OCI-LY7 (cell line): ENCODE measurements at regions not wholly inside any gene's neighbourhood (a gene's known extent, or its start where the extent isn't known, plus 50 kb on each side); places are given as distances from the start of the nearest gene placed in this dataset.

Source experiments
- BruUV-seq: library from RNA; stranded (reverse); fragments of 400-500 nt; replicated peaks from 2 replicates; lab custom pipeline; 2021; lab: Mats Ljungman, UMichigan
- CTCF ChIA-PET: fragments of 300-600 bp; sonication (Branson Sonifier 250); formaldehyde crosslinking; loops from one replicate; lab custom pipeline; 2022; ENCODE audit warnings: antibody characterized with exemption; ENCODE audit not compliant: unreplicated experiment; lab: Charles Lee
- POLR2A ChIA-PET: fragments of 300-600 bp; sonication (Branson Sonifier 250); formaldehyde crosslinking; loops from one replicate; lab custom pipeline; 2022; ENCODE audit warnings: antibody characterized with exemption; lab: Charles Lee
- DNase-seq: peaks from one replicate; pipeline ENCODE4 v3.0.0-alpha.2; 2015; ENCODE audit warnings: low spot score
- H2AFZ ChIP-seq: fragments of 200-600 bp; sonication (generic), shearing (Covaris generic); 2 replicates; pipeline ENCODE4 v1.6.1; 2014; ENCODE audit warnings: mild to moderate bottlenecking, antibody characterized with exemption, low read length, moderate library complexity
- H3K27ac ChIP-seq: fragments of 200-600 bp; sonication (generic); 2 replicates; pipeline ENCODE4 v1.5.1; 2014; ENCODE audit warnings: mixed run types, low read depth, mild to moderate bottlenecking, moderate library complexity, low read length, inconsistent platforms; ENCODE audit not compliant: poor library complexity, severe bottlenecking
- H3K36me3 ChIP-seq: fragments of 200-600 bp; sonication (generic); 2 replicates; pipeline ENCODE4 v1.6.1; 2014; ENCODE audit warnings: mild to moderate bottlenecking, antibody characterized with exemption, low read length, moderate library complexity, mixed read lengths; ENCODE audit not compliant: insufficient read depth
- H3K4me1 ChIP-seq: fragments of 200-600 bp; sonication (generic); 2 replicates; pipeline ENCODE4 v1.5.1; 2014; ENCODE audit warnings: mild to moderate bottlenecking, low read length; ENCODE audit not compliant: insufficient read depth, poor library complexity, severe bottlenecking
- H3K4me2 ChIP-seq: fragments of 200-600 bp; sonication (generic); 2 replicates; pipeline ENCODE4 v1.6.1; 2014; ENCODE audit warnings: mild to moderate bottlenecking, low read length
- H3K4me3 ChIP-seq: fragments of 200-600 bp; sonication (generic); 2 replicates; pipeline ENCODE4 v1.5.1; 2014; ENCODE audit warnings: mild to moderate bottlenecking, low read depth, low read length; ENCODE audit not compliant: poor library complexity, severe bottlenecking
- H3K79me2 ChIP-seq: fragments of 200-600 bp; sonication (generic); 2 replicates; pipeline ENCODE4 v1.6.1; 2016; ENCODE audit warnings: low read depth, mild to moderate bottlenecking, low read length, moderate library complexity, mixed read lengths; ENCODE audit not compliant: insufficient read depth
- H3K9me2 ChIP-seq: fragments of 200-600 bp; sonication (generic); 2 replicates; pipeline ENCODE4 v1.6.1; 2016; ENCODE audit warnings: mild to moderate bottlenecking, low read length, mixed read lengths; ENCODE audit not compliant: insufficient read depth
- H3K9me3 ChIP-seq: fragments of 200-600 bp; sonication (generic); 2 replicates; pipeline ENCODE4 v1.6.1; 2014; ENCODE audit warnings: mild to moderate bottlenecking, mixed run types, low read length, mixed read lengths
- H4K20me1 ChIP-seq: fragments of 200-600 bp; sonication (generic); 2 replicates; pipeline ENCODE4 v1.6.1; 2014; ENCODE audit warnings: mild to moderate bottlenecking, antibody characterized with exemption, low read length, moderate library complexity, mixed read lengths; ENCODE audit not compliant: insufficient read depth
- EZH2phosphoT487 ChIP-seq: fragments of 200-600 bp; sonication (generic); IDR thresholded peaks from 2 replicates; pipeline ENCODE4 v1.6.1; 2018; ENCODE audit warnings: low read depth, borderline replicate concordance, mild to moderate bottlenecking, mixed run types, antibody characterized with exemption, low read length, moderate library complexity, mixed read lengths
- intact Hi-C: fragments of 100-400 bp; cut with micrococcal nuclease; formaldehyde crosslinking; loops from one replicate; pipeline ENCODE4 v1.10.0; 2022; ENCODE audit not compliant: unreplicated experiment
- TF ChIP-seq, protein P1 (sequence below): fragments of 200-600 bp; sonication (generic); conservative IDR thresholded peaks from 2 replicates; pipeline ENCODE4 v1.5.1; 2014; ENCODE audit warnings: mild to moderate bottlenecking, antibody characterized with exemption, low read length, moderate library complexity, mixed read lengths

DNA sequence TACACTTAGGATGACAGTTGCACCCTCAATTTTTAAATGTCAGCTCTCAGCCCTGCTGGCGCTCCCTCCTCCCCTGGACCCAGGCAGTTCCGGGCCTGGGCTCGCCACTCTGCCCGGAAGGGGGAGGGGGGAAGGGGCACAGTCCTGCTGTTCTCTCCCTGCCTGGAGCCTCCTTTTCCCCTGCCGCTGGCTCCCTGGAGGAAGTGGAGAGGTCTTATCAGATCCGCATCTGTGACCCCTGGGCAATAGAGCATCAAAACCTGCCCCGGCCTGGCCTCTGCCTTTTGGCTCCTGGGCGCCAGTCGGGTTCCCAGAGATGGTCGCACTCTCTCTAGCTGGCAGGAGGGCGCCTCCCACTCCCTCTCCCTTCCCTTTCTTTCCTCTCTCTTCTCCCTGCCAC lies 149.3 kb downstream of the IRF8 start:
- TF ChIP-seq, protein P1, sequence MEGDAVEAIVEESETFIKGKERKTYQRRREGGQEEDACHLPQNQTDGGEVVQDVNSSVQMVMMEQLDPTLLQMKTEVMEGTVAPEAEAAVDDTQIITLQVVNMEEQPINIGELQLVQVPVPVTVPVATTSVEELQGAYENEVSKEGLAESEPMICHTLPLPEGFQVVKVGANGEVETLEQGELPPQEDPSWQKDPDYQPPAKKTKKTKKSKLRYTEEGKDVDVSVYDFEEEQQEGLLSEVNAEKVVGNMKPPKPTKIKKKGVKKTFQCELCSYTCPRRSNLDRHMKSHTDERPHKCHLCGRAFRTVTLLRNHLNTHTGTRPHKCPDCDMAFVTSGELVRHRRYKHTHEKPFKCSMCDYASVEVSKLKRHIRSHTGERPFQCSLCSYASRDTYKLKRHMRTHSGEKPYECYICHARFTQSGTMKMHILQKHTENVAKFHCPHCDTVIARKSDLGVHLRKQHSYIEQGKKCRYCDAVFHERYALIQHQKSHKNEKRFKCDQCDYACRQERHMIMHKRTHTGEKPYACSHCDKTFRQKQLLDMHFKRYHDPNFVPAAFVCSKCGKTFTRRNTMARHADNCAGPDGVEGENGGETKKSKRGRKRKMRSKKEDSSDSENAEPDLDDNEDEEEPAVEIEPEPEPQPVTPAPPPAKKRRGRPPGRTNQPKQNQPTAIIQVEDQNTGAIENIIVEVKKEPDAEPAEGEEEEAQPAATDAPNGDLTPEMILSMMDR: no peak
- no peak for TF ChIP-seq EZH2phosphoT487
- BruUV-seq: no TSS peak
- no peaks in the 10 kb centered on the region for H4K20me1 ChIP-seq
- ChIA-PET POLR2A (no interaction called here), CTCF (no interaction called here)
- no peak overlapping the region for H3K4me3 ChIP-seq
- no peak overlapping the region for H2AFZ ChIP-seq
- no peaks in the 10 kb centered on the region for H3K36me3 ChIP-seq
- H3K9me2 ChIP-seq: no peaks in the 10 kb centered on the region
- H3K9me3 ChIP-seq: no peaks in the 10 kb centered on the region
- no peak overlapping the region for H3K27ac ChIP-seq
- no peaks in the 10 kb centered on the region for H3K4me1 ChIP-seq
- no peaks in the 10 kb centered on the region for H3K79me2 ChIP-seq
- intact Hi-C loops: no loop called here
- no peak overlapping the region for H3K4me2 ChIP-seq
- no peak for DNase-seq

DNA sequence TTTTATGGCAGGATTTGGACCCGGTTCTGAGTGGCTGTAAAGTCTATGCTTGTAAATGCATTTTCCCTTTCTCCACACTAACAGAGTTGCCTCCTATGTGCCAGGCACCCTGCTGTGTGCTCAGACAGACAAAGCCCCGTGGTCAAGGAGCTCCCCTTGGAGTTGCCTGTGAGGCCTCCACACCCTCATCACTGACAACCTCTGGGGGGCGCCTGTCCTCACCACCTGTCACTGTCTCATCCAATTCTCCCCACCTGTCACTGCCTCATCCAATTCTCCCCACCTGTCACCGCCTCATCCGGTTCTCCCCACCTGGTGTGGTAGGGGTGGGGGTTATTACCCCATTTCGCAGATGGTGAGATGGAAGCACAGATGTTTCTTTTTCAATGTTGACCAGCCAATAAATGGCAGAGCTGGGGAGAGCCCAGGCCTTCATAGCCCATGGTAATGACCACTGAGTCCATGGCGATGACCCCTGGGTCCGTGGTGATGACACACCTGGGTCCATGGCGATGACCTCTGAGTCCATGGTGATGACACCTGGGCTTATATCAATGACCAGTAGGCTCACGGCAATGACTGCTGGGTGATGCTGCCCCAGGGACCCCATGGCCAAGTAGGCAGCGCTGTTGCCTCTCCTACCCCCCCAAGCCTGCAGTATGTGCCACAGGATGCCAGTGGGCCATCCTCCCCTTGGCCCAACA lies 150.1 kb downstream of the IRF8 start:
- H3K27ac ChIP-seq: no peak overlapping the region
- H3K79me2 ChIP-seq: no peaks in the 10 kb centered on the region
- POLR2A ChIA-PET: no interaction called here
- TF ChIP-seq EZH2phosphoT487: no peak
- TF ChIP-seq, protein P1: peak; percentile 66
- H3K4me3 ChIP-seq: no peak overlapping the region
- H3K9me3 ChIP-seq: no peaks in the 10 kb centered on the region
- no peak overlapping the region for H2AFZ ChIP-seq
- H4K20me1 ChIP-seq: no peaks in the 10 kb centered on the region
- no TSS peak for BruUV-seq
- peak; percentile 8 for DNase-seq
- CTCF ChIA-PET: no interaction called here
- H3K4me1 ChIP-seq: no peaks in the 10 kb centered on the region
- no peak overlapping the region for H3K4me2 ChIP-seq
- H3K9me2 ChIP-seq: no peaks in the 10 kb centered on the region
- no peaks in the 10 kb centered on the region for H3K36me3 ChIP-seq
- intact Hi-C loops: no loop called here

DNA sequence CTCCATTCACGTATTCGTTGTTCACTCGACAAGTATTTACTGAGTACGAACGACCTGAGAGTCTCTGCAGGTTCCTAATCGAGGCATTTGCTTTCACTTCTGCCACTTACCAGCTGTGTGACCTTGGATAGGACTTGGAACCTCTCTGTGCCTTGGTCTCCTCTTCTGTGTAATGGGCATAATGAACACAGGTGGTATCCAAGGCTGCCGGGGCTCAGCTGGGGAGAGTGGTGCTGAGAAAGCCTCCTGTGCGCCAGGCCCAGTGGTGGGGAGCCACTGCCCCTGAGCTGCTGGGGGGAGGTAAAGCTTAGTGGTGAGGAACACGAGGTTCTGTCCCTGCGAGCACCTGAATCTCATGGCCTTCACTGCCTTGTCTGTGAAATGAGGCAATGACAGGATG lies 150.7 kb downstream of the IRF8 start:
- no TSS peak for BruUV-seq
- H2AFZ ChIP-seq: no peak overlapping the region
- no peaks in the 10 kb centered on the region for H4K20me1 ChIP-seq
- H3K4me1 ChIP-seq: no peaks in the 10 kb centered on the region
- TF ChIP-seq EZH2phosphoT487: no peak
- TF ChIP-seq, protein P1: no peak
- POLR2A ChIA-PET: no interaction called here
- H3K9me2 ChIP-seq: no peaks in the 10 kb centered on the region
- no peak overlapping the region for H3K4me3 ChIP-seq
- H3K79me2 ChIP-seq: no peaks in the 10 kb centered on the region
- no peaks in the 10 kb centered on the region for H3K36me3 ChIP-seq
- H3K9me3 ChIP-seq: no peaks in the 10 kb centered on the region
- intact Hi-C loops: no loop called here
- H3K27ac ChIP-seq: no peak overlapping the region
- DNase-seq: no peak
- no peak overlapping the region for H3K4me2 ChIP-seq
- CTCF ChIA-PET: no interaction called here
